HCT116 (cell line): ENCODE measurements at regions not wholly inside any gene's neighbourhood (a gene's known extent, or its start where the extent isn't known, plus 50 kb on each side); places are given as distances from the start of the nearest gene placed in this dataset.

ENCODE experiments used
- ATAC-seq: fragments of 200-7000 bp; cut with Tn5 transposase; 2 replicates; pipeline ENCODE4 v1.9.1; 2020; ENCODE audit warnings: mild to moderate bottlenecking, moderate library complexity
- BruUV-seq: library from RNA; stranded (reverse); fragments of 400-500 nt; replicated peaks from 2 replicates; lab custom pipeline; 2021; lab: Mats Ljungman, UMichigan
- CTCF ChIA-PET: fragments of 300-600 bp; sonication (Branson Sonifier 250); formaldehyde crosslinking; loops from one replicate; lab custom pipeline; 2021; ENCODE audit warnings: antibody characterized with exemption; lab: Charles Lee
- POLR2A ChIA-PET: fragments of 300-600, 350-600 bp; sonication (Branson Sonifier 250); formaldehyde crosslinking; loops from one replicate; lab custom pipeline; 2021; ENCODE audit warnings: antibody characterized with exemption; lab: Charles Lee
- RAD21 ChIA-PET, 2 experiments: fragments of 300-600 bp; sonication (Branson Sonifier 250); formaldehyde crosslinking; loops; one replicate each; lab custom pipeline; 2023; ENCODE audit warnings: low total read pairs in 2 of 2; ENCODE audit not compliant: uncharacterized antibody in 2 of 2, unreplicated experiment in 2 of 2, low non-redundant PET in 1 of 2; lab: Charles Lee
- DNase-seq: peaks from one replicate; pipeline ENCODE4 v3.0.0-alpha.2; 2010; ENCODE audit warnings: low read depth, low spot score
- H2AFZ ChIP-seq: fragments of 200-600 bp; shearing (Covaris generic), sonication (generic); 2 replicates; pipeline ENCODE4 v1.6.1; 2017; ENCODE audit warnings: low read depth, mixed run types, mixed read lengths, antibody characterized with exemption, low read length; ENCODE audit not compliant: poor library complexity, severe bottlenecking
- H3K27ac ChIP-seq: 2 replicates; pipeline ENCODE4 v1.5.1; 2012; ENCODE audit warnings: low read depth, low read length
- H3K27me3 ChIP-seq: fragments of 200-600 bp; sonication (generic); 2 replicates; pipeline ENCODE4 v1.6.1; 2016; ENCODE audit warnings: mixed run types, low read length, mixed read lengths; ENCODE audit not compliant: insufficient read depth
- H3K36me3 ChIP-seq, 2 experiments: fragments of 200-500 bp in 1 of 2; fragments of 200-600 bp in 1 of 2; sonication (Bioruptor generic) in 1 of 2; sonication (generic) in 1 of 2; 2 replicates each; pipeline versions ENCODE4 v1.5.1 to v1.6.1; 2014 to 2016; ENCODE audit warnings: low read length in 2 of 2, inconsistent platforms in 1 of 2, mixed read lengths in 1 of 2, mixed run types in 1 of 2; ENCODE audit not compliant: insufficient read depth in 2 of 2, control insufficient read depth in 1 of 2
- H3K4me1 ChIP-seq, 2 experiments: fragments of 200-600 bp in 1 of 2; sonication (generic) in 1 of 2; 2 replicates each; pipeline versions ENCODE4 v1.5.1 to v1.6.1; 2012 to 2017; ENCODE audit warnings: low read length in 2 of 2, inconsistent platforms in 1 of 2, mild to moderate bottlenecking in 1 of 2, mixed read lengths in 1 of 2, mixed run types in 1 of 2, moderate library complexity in 1 of 2; ENCODE audit not compliant: insufficient read depth in 2 of 2, control insufficient read depth in 1 of 2
- H3K4me2 ChIP-seq: fragments of 200-600 bp; sonication (generic); 2 replicates; pipeline ENCODE4 v1.6.1; 2017; ENCODE audit warnings: mixed run types, low read length, mixed read lengths
- H3K4me3 ChIP-seq, 2 experiments: fragments of 200-600 bp in 1 of 2; sonication (generic) in 1 of 2; replicated peaks in 1 of 2; 2 replicates each; pipeline ENCODE4 v1.5.1; 2011 to 2016; ENCODE audit warnings: low read length in 2 of 2, control low read depth in 1 of 2, low read depth in 1 of 2, mild to moderate bottlenecking in 1 of 2, mixed read lengths in 1 of 2, mixed run types in 1 of 2
- H3K79me2 ChIP-seq: fragments of 200-600 bp; sonication (generic); 2 replicates; pipeline ENCODE4 v1.6.1; 2017; ENCODE audit warnings: mild to moderate bottlenecking, mixed run types, low read length, moderate library complexity, mixed read lengths; ENCODE audit not compliant: insufficient read depth
- H3K9ac ChIP-seq: fragments of 200-600 bp; sonication (generic); 2 replicates; pipeline ENCODE4 v1.6.1; 2016; ENCODE audit warnings: low read length, mixed read lengths
- H3K9me2 ChIP-seq: fragments of 200-600 bp; sonication (generic), shearing (Covaris generic); 2 replicates; pipeline ENCODE4 v1.6.1; 2017; ENCODE audit warnings: mixed run types, mild to moderate bottlenecking, moderate library complexity; ENCODE audit not compliant: insufficient read depth
- H3K9me3 ChIP-seq, 2 experiments: fragments of 200-500 bp in 1 of 2; fragments of 200-600 bp in 1 of 2; sonication (Bioruptor generic) in 1 of 2; sonication (generic) in 1 of 2; 2 replicates each; pipeline ENCODE4 v1.6.1; 2014 to 2017; ENCODE audit warnings: low read length in 2 of 2, mixed read lengths in 2 of 2, inconsistent platforms in 1 of 2, low read depth in 1 of 2, mild to moderate bottlenecking in 1 of 2, mixed run types in 1 of 2, moderate library complexity in 1 of 2; ENCODE audit not compliant: control insufficient read depth in 1 of 2, insufficient read depth in 1 of 2
- H4K20me1 ChIP-seq: fragments of 200-600 bp; sonication (generic), shearing (Covaris generic); 2 replicates; pipeline ENCODE4 v1.6.1; 2017; ENCODE audit warnings: mixed run types, mild to moderate bottlenecking, moderate library complexity; ENCODE audit not compliant: insufficient read depth
- ATF3 ChIP-seq: IDR thresholded peaks from 2 replicates; pipeline ENCODE4 v1.6.1; 2012
- CEBPB ChIP-seq: IDR thresholded peaks from 2 replicates; pipeline ENCODE4 v1.6.1; 2012; ENCODE audit warnings: low read depth
- CTCF ChIP-seq, 3 experiments: fragments of 200-600 bp in 1 of 3; sonication (generic) in 1 of 3; IDR thresholded peaks in 2 of 3; conservative IDR thresholded peaks in 1 of 3; 2 replicates each; pipeline ENCODE4 v1.5.1; 2012 to 2017; ENCODE audit warnings: low read depth in 2 of 3, low read length in 2 of 3, antibody characterized with exemption in 1 of 3, borderline replicate concordance in 1 of 3, control low read depth in 1 of 3, mild to moderate bottlenecking in 1 of 3, mixed read lengths in 1 of 3, mixed run types in 1 of 3, moderate library complexity in 1 of 3; ENCODE audit not compliant: insufficient read depth in 1 of 3
- EGR1 ChIP-seq: IDR thresholded peaks from 2 replicates; pipeline ENCODE4 v1.6.1; 2012; ENCODE audit warnings: low read depth
- EZH2 ChIP-seq: fragments of 200-600 bp; sonication (generic); IDR thresholded peaks from 2 replicates; pipeline ENCODE4 v1.6.1; 2017; ENCODE audit warnings: antibody characterized with exemption, mixed run types
- JUND ChIP-seq: IDR thresholded peaks from 2 replicates; pipeline ENCODE4 v1.6.1; 2012
- POLR2A ChIP-seq: IDR thresholded peaks from 2 replicates; pipeline ENCODE4 v1.7.0; 2011; ENCODE audit warnings: borderline replicate concordance; ENCODE audit not compliant: insufficient read depth, insufficient read length; ENCODE audit errors: extremely low read depth
- POLR2AphosphoS5 ChIP-seq: IDR thresholded peaks from 2 replicates; pipeline ENCODE4 v1.6.1; 2011; ENCODE audit warnings: mild to moderate bottlenecking, low read depth, low read length, moderate library complexity
- RAD21 ChIP-seq: IDR thresholded peaks from 2 replicates; pipeline ENCODE4 v1.6.1; 2012; ENCODE audit warnings: low read depth, mild to moderate bottlenecking
- SP1 ChIP-seq: IDR thresholded peaks from 2 replicates; pipeline ENCODE4 v1.6.1; 2012; ENCODE audit warnings: low read depth
- ZFX ChIP-seq: fragments of 450-650 bp; IDR thresholded peaks from 2 replicates; pipeline ENCODE4 v1.6.1; 2017
- ZNF274 ChIP-seq: fragments of 200-500 bp; sonication (Bioruptor generic); IDR thresholded peaks from 2 replicates; pipeline ENCODE4 v1.6.1; 2014; ENCODE audit warnings: mild to moderate bottlenecking, low read depth, low read length, inconsistent platforms
- intact Hi-C: fragments of 100-400 bp; cut with micrococcal nuclease; formaldehyde crosslinking; loops from 2 replicates; pipeline ENCODE4 v1.10.0; 2022
- TF ChIP-seq, protein P1 (sequence below): IDR thresholded peaks from 2 replicates; pipeline ENCODE4 v1.6.1; 2012

DNA sequence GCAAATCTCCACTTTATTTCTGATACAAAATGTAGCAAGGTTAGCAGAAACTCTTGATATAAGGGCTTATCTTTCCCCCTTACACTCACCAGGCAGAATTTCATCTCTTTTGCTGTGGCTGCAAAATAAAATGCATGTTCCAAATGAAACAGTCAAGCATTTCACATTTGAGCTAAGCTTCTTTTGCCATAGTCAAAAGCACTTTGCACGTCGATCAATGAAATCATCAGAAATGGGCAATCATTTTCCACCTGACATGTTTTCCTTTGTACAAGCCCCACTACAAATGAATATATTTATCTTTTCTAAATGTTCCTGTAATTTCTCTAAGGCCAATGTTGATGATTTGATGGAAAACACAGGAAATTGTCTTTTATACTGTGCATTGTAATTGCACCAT lies 178.4 kb downstream of the ANKRD50 start:
- Histone ChIP-seq H3K9me3 (no peaks in the 10 kb centered on the region), H3K4me1 (no peaks in the 10 kb centered on the region), H3K79me2 (no peaks in the 10 kb centered on the region), H3K4me2 (no peak overlapping the region), H3K9me2 (no peaks in the 10 kb centered on the region), H3K4me3 (no peak overlapping the region), H2AFZ (no peak overlapping the region), H3K9ac (no peak overlapping the region), H3K36me3 (no peaks in the 10 kb centered on the region), H3K27me3 (no peaks in the 10 kb centered on the region), H3K27ac (no peak overlapping the region), H4K20me1 (no peaks in the 10 kb centered on the region)
- TF ChIP-seq CTCF (IDR thresholded peaks at IDR 0.05 in 2 of 3, conservative IDR thresholded peaks at IDR 0.05 in 1 of 3; ENCODE audit: borderline replicate concordance in 1 of 3, insufficient read depth in 1 of 3, low read depth in 2 of 3, low read length in 2 of 3) (no peak), CEBPB (no peak), ATF3 (no peak), EZH2 (no peak), POLR2AphosphoS5 (no peak)
- POLR2A ChIA-PET: no interaction called here
- ATAC-seq (no peak), DNase-seq (no peak)
- intact Hi-C loops: no loop called here
- CTCF ChIA-PET: no interaction called here
- RAD21 ChIA-PET: no interaction called here
- no TSS peak for BruUV-seq

- ChIA-PET POLR2A (no interaction called here), RAD21 (no interaction called here), CTCF (no interaction called here)
- no peaks in the 10 kb centered on the region for H3K36me3 ChIP-seq
- H3K27ac ChIP-seq: no peak overlapping the region
- TF ChIP-seq ZNF274 (no peak), SP1 (no peak), ATF3 (no peak), EGR1 (no peak), RAD21 (no peak), POLR2A (no peak), CTCF (IDR thresholded peaks at IDR 0.05 in 2 of 3, conservative IDR thresholded peaks at IDR 0.05 in 1 of 3; ENCODE audit: borderline replicate concordance in 1 of 3, insufficient read depth in 1 of 3, low read depth in 2 of 3, low read length in 2 of 3) (no peak), CEBPB (no peak), ZFX (no peak), EZH2 (no peak), JUND (no peak)
- TF ChIP-seq, protein P1, sequence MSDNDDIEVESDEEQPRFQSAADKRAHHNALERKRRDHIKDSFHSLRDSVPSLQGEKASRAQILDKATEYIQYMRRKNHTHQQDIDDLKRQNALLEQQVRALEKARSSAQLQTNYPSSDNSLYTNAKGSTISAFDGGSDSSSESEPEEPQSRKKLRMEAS: no peak
- DNase-seq (no peak), ATAC-seq (no peak)
- no peaks in the 10 kb centered on the region for H3K79me2 ChIP-seq
- no TSS peak for BruUV-seq
- H3K4me3 ChIP-seq: no peak overlapping the region
- H2AFZ ChIP-seq: no peak overlapping the region
- H3K9ac ChIP-seq: no peak overlapping the region
- no peaks in the 10 kb centered on the region for H3K9me3 ChIP-seq
- intact Hi-C loops: no loop called here
- H4K20me1 ChIP-seq: no peaks in the 10 kb centered on the region
- H3K27me3 ChIP-seq: no peaks in the 10 kb centered on the region
- no peaks in the 10 kb centered on the region for H3K4me1 ChIP-seq
- no peaks in the 10 kb centered on the region for H3K9me2 ChIP-seq
- no peak overlapping the region for H3K4me2 ChIP-seq
These were observed 177.5 kb downstream of the ANKRD50 start for GRCh38 chr4:124535003-124535402.
